ENCODE measurements at regions not wholly inside any gene's neighbourhood (a gene's known extent, or its start where the extent isn't known, plus 50 kb on each side); places are given as distances from the start of the nearest gene placed in this dataset.

DNA sequence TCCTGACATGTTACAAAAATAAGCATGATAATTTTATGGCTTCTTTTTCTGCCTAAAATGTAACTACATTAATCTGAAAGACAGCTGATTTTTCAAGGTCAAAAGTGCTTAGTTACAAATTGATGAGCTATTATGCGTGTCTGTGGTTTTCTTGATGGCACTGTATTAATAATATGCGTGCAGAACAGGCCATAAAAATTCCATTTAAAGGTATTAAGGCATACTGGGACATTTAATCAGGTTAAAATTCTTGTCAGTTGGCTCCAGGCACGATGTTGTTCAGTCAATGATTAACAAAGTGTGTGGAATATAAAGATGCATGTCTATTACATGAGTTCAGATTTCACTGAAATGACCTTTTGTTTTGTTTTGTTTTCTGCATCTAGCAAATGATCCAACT lies 420.1 kb upstream of the ZNF804A start:
- Histone ChIP-seq H3K4me1 (no peaks in the 10 kb centered on the region), H3K27ac (replicated peaks in 1 of 4) (no peak overlapping the region), H3K36me3 (no peaks in the 10 kb centered on the region), H3K4me3 (no peak overlapping the region), H3K27me3 (no peaks in the 10 kb centered on the region), H3K9me3 (peaks cover 0 to 6% (median 0%) of the 10 kb centered on the region in 4 donors)
- 69% methylated on average over 3 of the region's 3 CpGs for WGBS
- intact Hi-C loops (cut with DNase I) = no loop called here
- TF ChIP-seq POLR2AphosphoS5 (IDR thresholded peaks at IDR 0.05) (no peak), POLR2A (IDR thresholded peaks at IDR 0.05; ENCODE audit: low read depth) (no peak), EP300 (IDR thresholded peaks at IDR 0.05) (no peak)
- TF ChIP-seq, protein P1, sequence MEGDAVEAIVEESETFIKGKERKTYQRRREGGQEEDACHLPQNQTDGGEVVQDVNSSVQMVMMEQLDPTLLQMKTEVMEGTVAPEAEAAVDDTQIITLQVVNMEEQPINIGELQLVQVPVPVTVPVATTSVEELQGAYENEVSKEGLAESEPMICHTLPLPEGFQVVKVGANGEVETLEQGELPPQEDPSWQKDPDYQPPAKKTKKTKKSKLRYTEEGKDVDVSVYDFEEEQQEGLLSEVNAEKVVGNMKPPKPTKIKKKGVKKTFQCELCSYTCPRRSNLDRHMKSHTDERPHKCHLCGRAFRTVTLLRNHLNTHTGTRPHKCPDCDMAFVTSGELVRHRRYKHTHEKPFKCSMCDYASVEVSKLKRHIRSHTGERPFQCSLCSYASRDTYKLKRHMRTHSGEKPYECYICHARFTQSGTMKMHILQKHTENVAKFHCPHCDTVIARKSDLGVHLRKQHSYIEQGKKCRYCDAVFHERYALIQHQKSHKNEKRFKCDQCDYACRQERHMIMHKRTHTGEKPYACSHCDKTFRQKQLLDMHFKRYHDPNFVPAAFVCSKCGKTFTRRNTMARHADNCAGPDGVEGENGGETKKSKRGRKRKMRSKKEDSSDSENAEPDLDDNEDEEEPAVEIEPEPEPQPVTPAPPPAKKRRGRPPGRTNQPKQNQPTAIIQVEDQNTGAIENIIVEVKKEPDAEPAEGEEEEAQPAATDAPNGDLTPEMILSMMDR (IDR thresholded peaks at IDR 0.05) = no peak
- DNase-seq (ENCODE audit: extremely low spot score) = no peak

DNA sequence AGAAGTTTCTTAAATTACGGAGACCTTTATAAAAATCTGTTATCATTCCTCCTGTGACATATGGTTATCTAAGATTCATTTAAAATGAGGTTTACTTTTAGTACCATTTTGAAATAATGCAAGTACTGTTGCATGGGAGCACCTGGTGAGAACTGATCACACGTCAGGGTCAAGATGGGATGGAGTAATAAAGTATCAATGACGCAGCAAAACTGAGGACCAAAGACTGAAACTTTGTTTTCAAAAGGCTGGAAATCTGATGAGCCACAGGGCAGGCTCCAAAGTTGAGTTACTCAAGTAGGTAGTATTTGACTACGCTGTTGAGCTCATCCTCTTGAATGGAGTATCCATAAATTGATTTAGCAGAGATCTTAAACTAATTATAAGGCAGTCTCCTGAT lies 411.9 kb upstream of the ZNF804A start:
- DNase-seq (ENCODE audit: extremely low spot score) = no peak
- Histone ChIP-seq H3K36me3 (no peaks in the 10 kb centered on the region), H3K4me1 (no peaks in the 10 kb centered on the region), H3K27ac (replicated peaks in 1 of 4) (no peak overlapping the region), H3K4me3 (no peak overlapping the region), H3K9me3 (peaks cover 0 to 6% (median 0%) of the 10 kb centered on the region in 4 donors), H3K27me3 (no peaks in the 10 kb centered on the region)
- intact Hi-C loops (cut with DNase I) = no loop called here
- TF ChIP-seq, protein P1 (IDR thresholded peaks at IDR 0.05) = no peak
- TF ChIP-seq POLR2A (IDR thresholded peaks at IDR 0.05; ENCODE audit: low read depth) = no peak
- TF ChIP-seq POLR2AphosphoS5 (IDR thresholded peaks at IDR 0.05) = no peak
- no peak for TF ChIP-seq EP300 (IDR thresholded peaks at IDR 0.05)
- WGBS = 90% methylated on average over 4 of the region's 4 CpGs

GRCh38 chr2:184187421-184187971 lies 410.8 kb upstream of the ZNF804A start:
- no peak for TF ChIP-seq POLR2AphosphoS5 (IDR thresholded peaks at IDR 0.05)
- H3K36me3 ChIP-seq = no peaks in the 10 kb centered on the region
- H3K27ac ChIP-seq (replicated peaks in 1 of 4) = no peak overlapping the region
- DNase-seq (ENCODE audit: extremely low spot score) = no peak
- WGBS = 85% methylated on average over 9 of the region's 9 CpGs
- peaks cover 0 to 2% (median 0%) of the 10 kb centered on the region in 4 donors for H3K9me3 ChIP-seq
- H3K4me3 ChIP-seq = no peak overlapping the region
- H3K27me3 ChIP-seq = no peaks in the 10 kb centered on the region
- intact Hi-C loops (cut with DNase I) = no loop called here
- no peaks in the 10 kb centered on the region for H3K4me1 ChIP-seq

GRCh38 chr2:184190725-184191124 lies 407.6 kb upstream of the ZNF804A start:
- Histone ChIP-seq H3K4me1 (no peaks in the 10 kb centered on the region), H3K9me3 (no peaks in the 10 kb centered on the region), H3K27ac (replicated peaks in 1 of 4) (no peak overlapping the region), H3K27me3 (no peaks in the 10 kb centered on the region), H3K4me3 (no peak overlapping the region), H3K36me3 (no peaks in the 10 kb centered on the region)
- TF ChIP-seq POLR2A (IDR thresholded peaks at IDR 0.05; ENCODE audit: low read depth) = no peak
- TF ChIP-seq EP300 (IDR thresholded peaks at IDR 0.05) = no peak
- TF ChIP-seq, protein P1 (IDR thresholded peaks at IDR 0.05) = no peak
- TF ChIP-seq POLR2AphosphoS5 (IDR thresholded peaks at IDR 0.05) = no peak
- WGBS = 80% methylated on average over 3 of the region's 3 CpGs
- no peak for DNase-seq (ENCODE audit: extremely low spot score)
- intact Hi-C loops (cut with DNase I) = no loop called here

GRCh38 chr2:184192649-184193048 lies 405.7 kb upstream of the ZNF804A start:
- WGBS = 79% methylated on average over 2 of the region's 2 CpGs
- H3K4me1 ChIP-seq = no peaks in the 10 kb centered on the region
- no peak overlapping the region for H3K4me3 ChIP-seq
- no peaks in the 10 kb centered on the region for H3K36me3 ChIP-seq
- H3K27ac ChIP-seq (replicated peaks in 1 of 4) = no peak overlapping the region
- intact Hi-C loops (cut with DNase I) = no loop called here
- TF ChIP-seq POLR2A (IDR thresholded peaks at IDR 0.05; ENCODE audit: low read depth) = no peak
- TF ChIP-seq, protein P1 (IDR thresholded peaks at IDR 0.05) = no peak
- TF ChIP-seq EP300 (IDR thresholded peaks at IDR 0.05) = no peak
- no peak for TF ChIP-seq POLR2AphosphoS5 (IDR thresholded peaks at IDR 0.05)
- no peak for DNase-seq (ENCODE audit: extremely low spot score)
- H3K9me3 ChIP-seq = no peaks in the 10 kb centered on the region
- H3K27me3 ChIP-seq = no peaks in the 10 kb centered on the region

All from esophagus muscularis mucosa (tissue), 4 donors.